ENCODE measurements at regions not wholly inside any gene's neighbourhood (a gene's known extent, or its start where the extent isn't known, plus 50 kb on each side); places are given as distances from the start of the nearest gene placed in this dataset.
A peak's percentile ranks its signal among the peaks of the same experiment; 100 is the strongest.

DNA sequence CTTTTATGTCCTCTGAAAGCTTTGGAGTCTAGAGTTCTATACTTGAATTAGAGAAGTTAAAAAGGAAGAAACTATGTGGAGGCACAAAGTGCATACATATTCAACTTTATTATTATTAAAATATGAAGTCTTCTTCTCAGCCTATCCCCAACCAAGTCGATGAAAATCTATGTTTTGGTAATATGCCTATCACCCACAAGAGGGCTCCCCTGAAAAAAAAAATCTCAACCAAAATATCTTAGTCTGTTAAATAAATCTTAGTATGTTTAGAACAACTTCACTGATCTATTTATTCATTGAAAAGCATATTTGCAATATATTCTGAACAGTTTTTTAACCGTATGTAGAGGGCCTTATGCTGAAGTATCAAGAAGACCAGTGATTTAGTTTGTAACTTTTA, 804.5 kb downstream of the TDRD15 start:
- Histone ChIP-seq H3K9me3 (ENCODE audit: low read length) (no peaks in the 10 kb centered on the region; the same call in 1 of the 2 replicates), H2AFZ (ENCODE audit: low read length) (no peak overlapping the region), H3K9ac (ENCODE audit: low read length) (no peak overlapping the region), H3K36me3 (ENCODE audit: insufficient read depth, low read length) (no peaks in the 10 kb centered on the region), H3K4me2 (ENCODE audit: low read depth, low read length, poor library complexity, severe bottlenecking) (no peak overlapping the region), H3K27ac (ENCODE audit: low read length) (no peak overlapping the region), H4K20me1 (ENCODE audit: insufficient read depth, low read depth, low read length) (no peaks in the 10 kb centered on the region), H3K9me2 (replicated peaks; ENCODE audit: insufficient read depth, low read length) (no peaks in the 10 kb centered on the region), H3K79me2 (ENCODE audit: low read length) (no peaks in the 10 kb centered on the region), H3K4me3 (ENCODE audit: low read length) (no peak overlapping the region), H3K27me3 (ENCODE audit: low read length) (no peaks in the 10 kb centered on the region), H3K4me1 (ENCODE audit: low read length) (no peaks in the 10 kb centered on the region)
- DNase-seq: peak; percentile 53

DNA sequence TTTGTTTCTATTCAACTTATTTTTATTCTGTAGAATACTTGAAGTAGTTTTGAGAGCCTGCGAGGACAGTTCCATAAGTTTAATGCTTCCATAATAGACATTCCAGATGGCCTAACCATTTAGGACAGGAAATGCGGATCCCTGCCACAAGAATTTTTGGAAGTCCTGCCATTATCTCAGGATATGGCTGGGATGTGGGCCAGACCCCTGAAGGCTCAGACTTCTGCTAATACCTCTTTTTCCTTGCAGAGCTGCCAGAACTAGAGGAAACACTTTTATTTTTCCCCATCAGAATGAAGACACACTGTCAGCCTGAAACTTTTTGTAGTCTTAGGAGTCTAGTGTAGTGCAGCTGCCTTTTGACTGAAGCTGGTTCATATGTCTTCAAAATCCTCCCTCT, 806.5 kb downstream of the TDRD15 start:
- Histone ChIP-seq H3K79me2 (ENCODE audit: low read length) (no peaks in the 10 kb centered on the region), H3K4me2 (ENCODE audit: low read depth, low read length, poor library complexity, severe bottlenecking) (no peak overlapping the region), H3K4me3 (ENCODE audit: low read length) (no peak overlapping the region), H3K4me1 (ENCODE audit: low read length) (no peaks in the 10 kb centered on the region), H3K9me2 (replicated peaks; ENCODE audit: insufficient read depth, low read length) (no peaks in the 10 kb centered on the region), H2AFZ (ENCODE audit: low read length) (no peak overlapping the region), H3K9me3 (ENCODE audit: low read length) (no peaks in the 10 kb centered on the region; the same call in 1 of the 2 replicates), H4K20me1 (ENCODE audit: insufficient read depth, low read depth, low read length) (no peaks in the 10 kb centered on the region), H3K27ac (ENCODE audit: low read length) (no peak overlapping the region), H3K9ac (ENCODE audit: low read length) (no peak overlapping the region), H3K27me3 (ENCODE audit: low read length) (0 out of 2 replicates have a peak, but pooled peaks cover 2% of the 10 kb centered on the region), H3K36me3 (ENCODE audit: insufficient read depth, low read length) (no peaks in the 10 kb centered on the region)
- no peak for DNase-seq

DNA sequence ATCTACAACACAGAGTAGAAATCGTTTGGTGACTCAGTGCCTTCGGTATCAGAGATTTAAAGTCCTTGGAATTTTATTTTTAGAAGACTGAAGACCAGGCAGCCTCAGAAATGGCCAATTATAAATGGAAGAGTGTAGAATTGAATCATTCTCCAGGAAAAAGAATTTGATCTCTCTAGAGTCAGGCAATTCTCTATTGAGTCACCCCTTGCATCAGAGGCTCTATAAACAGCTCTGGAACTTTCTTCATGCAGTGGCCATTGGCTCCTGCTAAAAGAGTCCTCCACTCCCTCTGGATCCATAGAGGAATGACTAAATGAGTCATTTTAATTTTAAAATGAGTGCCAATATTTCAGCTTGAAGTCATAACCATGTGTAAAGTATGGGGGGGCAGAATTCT, 816.2 kb downstream of the TDRD15 start:
- Histone ChIP-seq H4K20me1 (ENCODE audit: insufficient read depth, low read depth, low read length) (no peaks in the 10 kb centered on the region), H3K79me2 (ENCODE audit: low read length) (no peaks in the 10 kb centered on the region), H3K9ac (ENCODE audit: low read length) (no peak overlapping the region), H3K9me3 (ENCODE audit: low read length) (no peaks in the 10 kb centered on the region), H3K9me2 (replicated peaks; ENCODE audit: insufficient read depth, low read length) (no peaks in the 10 kb centered on the region), H3K4me3 (ENCODE audit: low read length) (no peak overlapping the region), H3K27me3 (ENCODE audit: low read length) (0 out of 2 replicates have a peak, but pooled peaks cover 4% of the 10 kb centered on the region), H2AFZ (ENCODE audit: low read length) (no peak overlapping the region), H3K27ac (ENCODE audit: low read length) (no peak overlapping the region), H3K36me3 (ENCODE audit: insufficient read depth, low read length) (no peaks in the 10 kb centered on the region), H3K4me1 (ENCODE audit: low read length) (no peaks in the 10 kb centered on the region), H3K4me2 (ENCODE audit: low read depth, low read length, poor library complexity, severe bottlenecking) (no peak overlapping the region)
- DNase-seq: no peak

DNA sequence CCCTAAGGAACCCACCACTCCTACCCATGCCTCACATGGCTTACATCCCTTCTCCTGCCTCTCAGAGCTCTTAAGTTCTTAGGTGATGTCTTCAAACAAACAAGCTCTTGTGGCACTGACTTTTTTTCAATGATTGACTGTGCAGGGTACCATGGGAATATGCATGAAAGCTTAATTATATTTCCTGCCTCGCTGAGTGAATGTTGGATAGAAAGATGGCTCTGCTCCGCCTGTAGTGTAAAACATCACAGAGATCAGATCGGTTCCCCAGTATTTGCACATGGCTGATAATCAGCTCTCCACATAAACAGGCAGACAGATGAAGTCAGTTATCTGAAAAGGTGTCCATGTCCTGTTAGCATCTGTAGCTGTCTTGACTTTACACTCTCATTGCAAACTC, 820.8 kb downstream of the TDRD15 start:
- H3K4me2 ChIP-seq (ENCODE audit: low read depth, low read length, poor library complexity, severe bottlenecking): no peak overlapping the region
- H3K36me3 ChIP-seq (ENCODE audit: insufficient read depth, low read length): no peaks in the 10 kb centered on the region
- DNase-seq: no peak
- no peaks in the 10 kb centered on the region for H3K9me2 ChIP-seq (replicated peaks; ENCODE audit: insufficient read depth, low read length)
- no peak overlapping the region for H3K27ac ChIP-seq (ENCODE audit: low read length)
- no peaks in the 10 kb centered on the region for H3K4me1 ChIP-seq (ENCODE audit: low read length)
- no peak overlapping the region for H2AFZ ChIP-seq (ENCODE audit: low read length)
- no peak overlapping the region for H3K9ac ChIP-seq (ENCODE audit: low read length)
- no peak overlapping the region for H3K4me3 ChIP-seq (ENCODE audit: low read length)
- H3K79me2 ChIP-seq (ENCODE audit: low read length): no peaks in the 10 kb centered on the region
- no peaks in the 10 kb centered on the region for H3K9me3 ChIP-seq (ENCODE audit: low read length)
- H3K27me3 ChIP-seq (ENCODE audit: low read length): 0 out of 2 replicates have a peak, but pooled peaks cover 2% of the 10 kb centered on the region
- H4K20me1 ChIP-seq (ENCODE audit: insufficient read depth, low read depth, low read length): no peaks in the 10 kb centered on the region

DNA sequence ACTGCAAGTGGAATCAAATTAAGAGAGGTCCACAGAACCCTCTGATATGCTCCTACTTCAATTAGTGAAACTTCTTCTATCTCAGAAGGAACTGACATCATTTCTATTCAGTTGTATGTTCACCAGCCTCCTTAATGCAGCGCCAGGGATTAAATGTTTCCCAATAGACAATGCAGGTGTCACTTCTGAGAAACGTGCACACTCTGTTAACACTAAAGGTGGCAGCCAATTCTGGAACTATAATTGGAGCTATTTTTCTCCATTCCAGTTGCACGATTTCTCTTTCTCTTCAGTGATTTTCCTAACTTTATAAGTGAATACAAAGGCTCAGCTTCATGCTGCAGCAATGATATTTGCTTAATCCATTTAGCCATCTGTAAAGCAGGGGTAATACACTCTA, 821.9 kb downstream of the TDRD15 start:
- Histone ChIP-seq H3K27ac (ENCODE audit: low read length) (no peak overlapping the region), H3K4me1 (ENCODE audit: low read length) (no peaks in the 10 kb centered on the region), H3K9me2 (replicated peaks; ENCODE audit: insufficient read depth, low read length) (no peaks in the 10 kb centered on the region), H3K27me3 (ENCODE audit: low read length) (0 out of 2 replicates have a peak, but pooled peaks cover 2% of the 10 kb centered on the region), H3K9ac (ENCODE audit: low read length) (no peak overlapping the region), H3K4me3 (ENCODE audit: low read length) (no peak overlapping the region), H2AFZ (ENCODE audit: low read length) (no peak overlapping the region), H3K36me3 (ENCODE audit: insufficient read depth, low read length) (no peaks in the 10 kb centered on the region), H3K4me2 (ENCODE audit: low read depth, low read length, poor library complexity, severe bottlenecking) (no peak overlapping the region), H3K79me2 (ENCODE audit: low read length) (no peaks in the 10 kb centered on the region), H3K9me3 (ENCODE audit: low read length) (no peaks in the 10 kb centered on the region), H4K20me1 (ENCODE audit: insufficient read depth, low read depth, low read length) (no peaks in the 10 kb centered on the region)
- no peak for DNase-seq

DNA sequence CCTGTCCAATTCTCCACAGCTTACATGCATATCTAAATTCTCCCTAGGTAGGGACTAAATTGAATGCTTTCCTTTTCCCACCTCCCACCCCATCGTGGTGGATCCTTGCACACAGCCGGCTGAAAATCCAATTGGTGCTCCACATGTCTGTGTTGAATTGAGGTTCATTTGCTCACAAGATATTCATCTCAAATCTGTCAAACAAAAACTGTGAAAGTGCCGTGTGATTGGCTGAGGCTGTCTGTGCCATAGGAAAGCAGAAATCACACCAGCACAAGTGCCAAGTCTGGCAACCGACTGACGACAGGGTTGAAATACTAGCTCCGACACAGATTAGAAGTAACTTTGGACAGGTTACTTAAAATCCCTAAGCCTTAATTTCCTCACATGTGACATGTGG, 823.3 kb downstream of the TDRD15 start:
- H3K36me3 ChIP-seq (ENCODE audit: insufficient read depth, low read length): no peaks in the 10 kb centered on the region
- no peaks in the 10 kb centered on the region for H3K9me3 ChIP-seq (ENCODE audit: low read length)
- no peak overlapping the region for H3K9ac ChIP-seq (ENCODE audit: low read length)
- no peak overlapping the region for H3K27ac ChIP-seq (ENCODE audit: low read length)
- no peak for DNase-seq
- H3K79me2 ChIP-seq (ENCODE audit: low read length): no peaks in the 10 kb centered on the region
- 0 out of 2 replicates have a peak, but pooled peaks cover 2% of the 10 kb centered on the region for H3K27me3 ChIP-seq (ENCODE audit: low read length)
- H3K4me1 ChIP-seq (ENCODE audit: low read length): no peaks in the 10 kb centered on the region
- no peaks in the 10 kb centered on the region for H3K9me2 ChIP-seq (replicated peaks; ENCODE audit: insufficient read depth, low read length)
- H4K20me1 ChIP-seq (ENCODE audit: insufficient read depth, low read depth, low read length): no peaks in the 10 kb centered on the region
- no peak overlapping the region for H3K4me3 ChIP-seq (ENCODE audit: low read length)
- H2AFZ ChIP-seq (ENCODE audit: low read length): no peak overlapping the region
- H3K4me2 ChIP-seq (ENCODE audit: low read depth, low read length, poor library complexity, severe bottlenecking): no peak overlapping the region

DNA sequence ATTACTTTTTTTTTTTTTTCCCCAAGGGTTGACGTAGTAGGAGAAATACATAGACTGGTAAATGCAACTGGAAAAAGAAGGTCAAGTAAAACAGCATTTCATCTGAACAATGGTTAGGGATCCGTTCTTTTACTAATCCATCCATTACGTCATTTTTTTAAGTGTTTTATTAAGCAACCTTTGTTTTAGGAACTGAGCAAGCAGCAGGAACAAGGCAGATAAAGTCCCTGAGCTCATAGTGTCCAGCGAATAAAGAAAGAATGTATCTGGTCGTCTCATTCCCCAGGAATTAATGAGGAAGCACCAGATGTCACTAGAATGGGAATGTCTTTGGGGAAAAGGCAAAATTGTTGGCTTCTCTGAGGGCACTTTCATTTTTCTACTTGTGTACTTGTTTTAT, 842.4 kb downstream of the TDRD15 start:
- no peaks in the 10 kb centered on the region for H3K79me2 ChIP-seq (ENCODE audit: low read length)
- no peak for DNase-seq
- H3K36me3 ChIP-seq (ENCODE audit: insufficient read depth, low read length): no peaks in the 10 kb centered on the region
- H2AFZ ChIP-seq (ENCODE audit: low read length): no peak overlapping the region
- no peaks in the 10 kb centered on the region; the same call in 1 of the 2 replicates for H3K9me2 ChIP-seq (replicated peaks; ENCODE audit: insufficient read depth, low read length)
- H3K9me3 ChIP-seq (ENCODE audit: low read length): no peaks in the 10 kb centered on the region
- no peaks in the 10 kb centered on the region for H3K27me3 ChIP-seq (ENCODE audit: low read length)
- no peaks in the 10 kb centered on the region for H3K4me1 ChIP-seq (ENCODE audit: low read length)
- no peaks in the 10 kb centered on the region for H4K20me1 ChIP-seq (ENCODE audit: insufficient read depth, low read depth, low read length)
- no peak overlapping the region for H3K4me3 ChIP-seq (ENCODE audit: low read length)
- no peak overlapping the region for H3K4me2 ChIP-seq (ENCODE audit: low read depth, low read length, poor library complexity, severe bottlenecking)
- no peak overlapping the region for H3K27ac ChIP-seq (ENCODE audit: low read length)
- no peak overlapping the region for H3K9ac ChIP-seq (ENCODE audit: low read length)

DNA sequence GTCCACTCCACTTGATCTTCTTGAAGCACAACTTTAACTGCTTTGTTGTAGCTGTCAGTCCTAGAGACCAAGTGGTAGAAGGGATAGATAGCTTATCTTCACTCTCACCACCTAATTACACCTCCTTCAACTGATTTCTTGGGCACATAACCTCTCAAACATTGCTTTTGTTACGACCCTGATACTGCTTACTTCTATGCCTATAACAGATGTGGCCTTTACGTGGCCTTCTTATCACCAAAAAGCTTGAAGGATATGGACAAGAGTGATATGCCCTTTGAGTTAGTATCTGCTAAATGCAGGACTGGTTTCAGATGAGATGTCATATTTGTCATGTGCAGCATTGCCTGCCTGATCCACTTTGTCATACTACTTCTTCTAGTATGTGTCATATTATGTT, 847.2 kb downstream of the TDRD15 start:
- Histone ChIP-seq H3K36me3 (ENCODE audit: insufficient read depth, low read length) (no peaks in the 10 kb centered on the region), H3K79me2 (ENCODE audit: low read length) (no peaks in the 10 kb centered on the region), H4K20me1 (ENCODE audit: insufficient read depth, low read depth, low read length) (no peaks in the 10 kb centered on the region), H3K9me3 (ENCODE audit: low read length) (no peaks in the 10 kb centered on the region), H3K4me3 (ENCODE audit: low read length) (no peak overlapping the region), H3K27me3 (ENCODE audit: low read length) (no peaks in the 10 kb centered on the region), H3K9ac (ENCODE audit: low read length) (no peak overlapping the region), H3K4me2 (ENCODE audit: low read depth, low read length, poor library complexity, severe bottlenecking) (no peak overlapping the region), H3K27ac (ENCODE audit: low read length) (no peak overlapping the region), H3K4me1 (ENCODE audit: low read length) (no peaks in the 10 kb centered on the region), H3K9me2 (replicated peaks; ENCODE audit: insufficient read depth, low read length) (no peaks in the 10 kb centered on the region), H2AFZ (ENCODE audit: low read length) (no peak overlapping the region)
- no peak for DNase-seq

DNA sequence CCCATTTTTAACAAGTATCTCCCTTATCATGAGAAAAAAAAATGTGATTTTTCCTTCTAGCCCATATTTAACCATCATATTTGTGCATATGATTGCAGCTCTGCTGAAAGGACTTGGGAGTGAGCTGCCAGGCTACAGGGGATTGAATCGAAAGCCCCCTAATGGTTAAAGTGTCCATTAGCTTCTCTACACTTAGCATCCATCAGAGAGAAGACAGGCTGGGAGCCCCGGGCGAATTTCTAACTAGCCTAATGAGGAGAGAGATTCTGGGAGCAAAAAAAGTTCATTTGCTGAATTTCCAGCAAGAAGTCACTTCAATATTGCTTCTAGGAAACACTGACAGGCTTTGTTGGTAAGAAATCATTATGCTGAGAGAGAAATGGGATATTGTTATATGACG, 848.8 kb downstream of the TDRD15 start:
- no peaks in the 10 kb centered on the region for H3K79me2 ChIP-seq (ENCODE audit: low read length)
- no peaks in the 10 kb centered on the region for H4K20me1 ChIP-seq (ENCODE audit: insufficient read depth, low read depth, low read length)
- H3K27me3 ChIP-seq (ENCODE audit: low read length): no peaks in the 10 kb centered on the region
- no peak overlapping the region for H2AFZ ChIP-seq (ENCODE audit: low read length)
- H3K36me3 ChIP-seq (ENCODE audit: insufficient read depth, low read length): no peaks in the 10 kb centered on the region
- no peak overlapping the region for H3K27ac ChIP-seq (ENCODE audit: low read length)
- H3K9me2 ChIP-seq (replicated peaks; ENCODE audit: insufficient read depth, low read length): no peaks in the 10 kb centered on the region
- H3K9me3 ChIP-seq (ENCODE audit: low read length): no peaks in the 10 kb centered on the region
- H3K9ac ChIP-seq (ENCODE audit: low read length): no peak overlapping the region
- H3K4me1 ChIP-seq (ENCODE audit: low read length): no peaks in the 10 kb centered on the region
- no peak overlapping the region for H3K4me3 ChIP-seq (ENCODE audit: low read length)
- H3K4me2 ChIP-seq (ENCODE audit: low read depth, low read length, poor library complexity, severe bottlenecking): no peak overlapping the region
- DNase-seq: no peak

Measured in Karpas-422 (cell line).